H1 (cell line): ENCODE measurements at regions not wholly inside any gene's neighbourhood (a gene's known extent, or its start where the extent isn't known, plus 50 kb on each side); places are given as distances from the start of the nearest gene placed in this dataset.

Experiments used
- CTCF ChIA-PET: fragments of 300-600 bp; sonication (Branson Sonifier 250); formaldehyde crosslinking; loops from one replicate; lab custom pipeline; 2021; ENCODE audit not compliant: partially characterized antibody; lab: Charles Lee
- POLR2A ChIA-PET: fragments of 300-600 bp; sonication (Branson Sonifier 250); formaldehyde crosslinking; loops from one replicate; lab custom pipeline; 2021; ENCODE audit warnings: inconsistent platforms; ENCODE audit not compliant: partially characterized antibody; lab: Charles Lee
- DNase-seq, 2 experiments: peaks; one replicate each; pipeline versions ENCODE4 v3.0.0 to v3.0.0-alpha.2; 2010 to 2022; ENCODE audit warnings: low spot score in 2 of 2, low read depth in 1 of 2, mixed read lengths in 1 of 2
- FAIRE-seq: peaks from 2 replicates; lab custom pipeline; 2011; peaks lifted over from hg19 to GRCh38; lab: Jason Lieb, UNC
- H2AFZ ChIP-seq: 2 replicates; pipeline ENCODE4 v1.8.1; 2012; ENCODE audit warnings: low read length, inconsistent platforms
- H2AK5ac ChIP-seq: 2 replicates; pipeline ENCODE4 v1.6.1; 2013; ENCODE audit warnings: low read depth, low read length
- H2BK120ac ChIP-seq: replicated peaks from 2 replicates; pipeline ENCODE3; 2013; ENCODE audit warnings: low read depth, low read length, inconsistent platforms
- H2BK12ac ChIP-seq: 2 replicates; pipeline ENCODE4 v1.6.1; 2013; ENCODE audit warnings: low read depth, low read length
- H2BK15ac ChIP-seq: 2 replicates; pipeline ENCODE4 v1.6.1; 2013; ENCODE audit warnings: low read length
- H2BK20ac ChIP-seq: 2 replicates; pipeline ENCODE4 v1.6.1; 2013; ENCODE audit warnings: low read length
- H2BK5ac ChIP-seq: 2 replicates; pipeline ENCODE4 v1.6.1; 2013; ENCODE audit warnings: low read depth, low read length
- H3K14ac ChIP-seq: 2 replicates; pipeline ENCODE4 v1.6.1; 2013; ENCODE audit warnings: inconsistent platforms; ENCODE audit not compliant: insufficient read length
- H3K18ac ChIP-seq: 2 replicates; pipeline ENCODE4 v1.6.1; 2013; ENCODE audit warnings: low read length; ENCODE audit errors: extremely low read depth
- H3K23ac ChIP-seq: 2 replicates; pipeline ENCODE4 v1.6.1; 2013; ENCODE audit warnings: inconsistent platforms; ENCODE audit not compliant: insufficient read length
- H3K23me2 ChIP-seq: 2 replicates; pipeline ENCODE4 v1.6.1; 2013; ENCODE audit warnings: low read depth, low read length
- H3K27ac ChIP-seq: 2 replicates; pipeline ENCODE4 v1.6.1; 2011; ENCODE audit warnings: low read depth, low read length, inconsistent platforms
- H3K27me3 ChIP-seq, 4 experiments: replicated peaks in 1 of 4; 1 replicate in 1 of 4; 2 replicates in 3 of 4; pipeline versions ENCODE4 v1.6.1 to v1.8.1; 2011 to 2013; ENCODE audit warnings: low read length in 3 of 4, mild to moderate bottlenecking in 3 of 4, inconsistent platforms in 2 of 4, mixed read lengths in 2 of 4, moderate library complexity in 1 of 4; ENCODE audit not compliant: control insufficient read depth in 3 of 4, insufficient read depth in 3 of 4; ENCODE audit errors: extremely low read depth in 1 of 4
- H3K36me3 ChIP-seq, 4 experiments: 2 replicates each; pipeline versions ENCODE4 v1.6.1 to v1.8.1; 2011 to 2013; ENCODE audit warnings: mild to moderate bottlenecking in 4 of 4, low read length in 3 of 4, moderate library complexity in 2 of 4, control low read depth in 1 of 4, inconsistent platforms in 1 of 4; ENCODE audit not compliant: insufficient read depth in 4 of 4, control insufficient read depth in 2 of 4
- H3K4ac ChIP-seq: replicated peaks from 2 replicates; pipeline ENCODE3; 2013; ENCODE audit warnings: low read length, low read depth, mixed read lengths, inconsistent platforms; ENCODE audit not compliant: insufficient read length
- H3K4me1 ChIP-seq, 4 experiments: replicated peaks in 1 of 4; 1 replicate in 1 of 4; 2 replicates in 3 of 4; pipeline versions ENCODE4 v1.6.1 to v1.8.1; 2011 to 2013; ENCODE audit warnings: low read length in 3 of 4, inconsistent platforms in 2 of 4, mixed read lengths in 1 of 4; ENCODE audit not compliant: insufficient read depth in 4 of 4, control insufficient read depth in 3 of 4
- H3K4me2 ChIP-seq, 2 experiments: 2 replicates each; pipeline versions ENCODE4 v1.6.1 to v1.8.1; 2011 to 2013; ENCODE audit warnings: low read depth in 2 of 2, low read length in 2 of 2, control low read depth in 1 of 2, inconsistent platforms in 1 of 2, mild to moderate bottlenecking in 1 of 2; ENCODE audit not compliant: insufficient read depth in 1 of 2
- H3K4me3 ChIP-seq, 4 experiments: fragments of 200-600, 300-600 bp in 1 of 4; sonication (generic), shearing (Covaris generic), sonication (Bioruptor Twin) in 1 of 4; 2 replicates each; pipeline versions ENCODE4 v1.5.1 to v1.8.1; 2011 to 2016; ENCODE audit warnings: low read length in 4 of 4, low read depth in 3 of 4, control low read depth in 2 of 4, inconsistent platforms in 2 of 4, mild to moderate bottlenecking in 2 of 4, mixed read lengths in 1 of 4, moderate library complexity in 1 of 4; ENCODE audit not compliant: insufficient read depth in 2 of 4; ENCODE audit errors: extremely low read depth in 1 of 4
- H3K56ac ChIP-seq: replicated peaks from 2 replicates; pipeline ENCODE3; 2013; ENCODE audit warnings: low read depth, mild to moderate bottlenecking, mixed read lengths, low read length, inconsistent platforms; ENCODE audit not compliant: insufficient read length
- H3K79me1 ChIP-seq: 2 replicates; pipeline ENCODE4 v1.6.1; 2013; ENCODE audit warnings: low read depth, low read length, control low read depth
- H3K79me2 ChIP-seq, 2 experiments: 2 replicates each; pipeline versions ENCODE4 v1.6.1 to v1.8.1; 2012 to 2013; ENCODE audit warnings: low read length in 2 of 2, mild to moderate bottlenecking in 2 of 2, inconsistent platforms in 1 of 2; ENCODE audit not compliant: insufficient read depth in 2 of 2, control insufficient read depth in 1 of 2
- H3K9ac ChIP-seq, 4 experiments: replicated peaks in 1 of 4; 1 replicate in 1 of 4; 2 replicates in 3 of 4; pipeline versions ENCODE4 v1.6.1 to v1.8.1; 2011 to 2013; ENCODE audit warnings: low read depth in 3 of 4, low read length in 3 of 4, control low read depth in 2 of 4, mild to moderate bottlenecking in 2 of 4, moderate library complexity in 2 of 4, inconsistent platforms in 1 of 4; ENCODE audit errors: extremely low read depth in 1 of 4
- H3K9me3 ChIP-seq, 2 experiments: 2 replicates each; pipeline versions ENCODE4 v1.6.1 to v1.8.1; 2012 to 2013; ENCODE audit warnings: mild to moderate bottlenecking in 2 of 2, moderate library complexity in 2 of 2, control low read depth in 1 of 2, inconsistent platforms in 1 of 2, low read depth in 1 of 2, low read length in 1 of 2, mixed read lengths in 1 of 2; ENCODE audit not compliant: insufficient read depth in 2 of 2
- H4K20me1 ChIP-seq, 2 experiments: replicated peaks in 1 of 2; 2 replicates each; pipeline versions ENCODE3 to v1.8.1; 2011 to 2013; ENCODE audit warnings: inconsistent platforms in 2 of 2, low read length in 2 of 2, mild to moderate bottlenecking in 1 of 2; ENCODE audit not compliant: insufficient read depth in 2 of 2, control insufficient read depth in 1 of 2
- H4K5ac ChIP-seq: 2 replicates; pipeline ENCODE4 v1.6.1; 2013; ENCODE audit warnings: low read length, low read depth, mixed read lengths, inconsistent platforms; ENCODE audit not compliant: insufficient read length
- H4K8ac ChIP-seq: 2 replicates; pipeline ENCODE4 v1.8.0; 2013; ENCODE audit warnings: mild to moderate bottlenecking, moderate library complexity, low read length, inconsistent platforms; ENCODE audit not compliant: insufficient read depth; ENCODE audit errors: extremely low read depth
- H4K91ac ChIP-seq: replicated peaks from 2 replicates; pipeline ENCODE3; 2013; ENCODE audit warnings: low read length, mixed read lengths, inconsistent platforms; ENCODE audit not compliant: insufficient read length
- BRCA1 ChIP-seq: IDR thresholded peaks from 2 replicates; pipeline ENCODE4 v1.6.1; 2012; ENCODE audit warnings: low read depth, low read length, improper control_type of control experiment
- CBX5 ChIP-seq: fragments of 300-800, 300-1000 bp; sonication (generic); IDR thresholded peaks from 2 replicates; pipeline ENCODE4 v1.7.1; 2016; ENCODE audit warnings: antibody characterized with exemption, low read length, low read depth
- CEBPB ChIP-seq: IDR thresholded peaks from 2 replicates; pipeline ENCODE4 v1.6.1; 2012; ENCODE audit warnings: low read depth, low read length
- EP300 ChIP-seq, 2 experiments: IDR thresholded peaks; 1 replicate in 1 of 2; 2 replicates in 1 of 2; pipeline ENCODE4 v1.6.1; 2011 to 2012; ENCODE audit warnings: low read depth in 2 of 2, low read length in 2 of 2, mild to moderate bottlenecking in 2 of 2, borderline replicate concordance in 1 of 2, inconsistent platforms in 1 of 2, moderate library complexity in 1 of 2
- EZH2 ChIP-seq: fragments of 200-600 bp; sonication (generic); IDR thresholded peaks from 2 replicates; pipeline ENCODE4 v1.7.1; 2012; ENCODE audit warnings: low read depth, mild to moderate bottlenecking, moderate library complexity, low read length, inconsistent platforms; ENCODE audit not compliant: severe bottlenecking
- GTF2F1 ChIP-seq: IDR thresholded peaks from 2 replicates; pipeline ENCODE4 v1.6.1; 2012; ENCODE audit warnings: low read depth, low read length, improper control_type of control experiment, borderline replicate concordance
- HDAC6 ChIP-seq: IDR thresholded peaks from one replicate; pipeline ENCODE4 v1.7.1; 2012; ENCODE audit warnings: low read depth, mild to moderate bottlenecking, inconsistent platforms, low read length, moderate library complexity
- KDM5A ChIP-seq: fragments of 200-600 bp; IDR thresholded peaks from 2 replicates; pipeline ENCODE4 v1.7.1; 2012; ENCODE audit warnings: mild to moderate bottlenecking, low read length, inconsistent platforms, mixed read lengths
- NRF1 ChIP-seq: IDR thresholded peaks from 2 replicates; pipeline ENCODE4 v1.6.1; 2011; ENCODE audit warnings: mild to moderate bottlenecking, low read depth, low read length, improper control_type of control experiment
- POLR2A ChIP-seq, 2 experiments: IDR thresholded peaks; 1 replicate in 1 of 2; 2 replicates in 1 of 2; pipeline ENCODE4 v1.6.1; 2011; ENCODE audit warnings: low read depth in 2 of 2, low read length in 2 of 2, mild to moderate bottlenecking in 2 of 2; ENCODE audit errors: control extremely low read depth in 1 of 2
- POLR2AphosphoS5 ChIP-seq: IDR thresholded peaks from 2 replicates; pipeline ENCODE4 v1.6.1; 2011; ENCODE audit warnings: low read depth, low read length
- SAP30 ChIP-seq: fragments of 300-600 bp; sonication (generic); IDR thresholded peaks from 2 replicates; pipeline ENCODE4 v1.7.1; 2012; ENCODE audit warnings: low read length, moderate library complexity, mild to moderate bottlenecking, inconsistent platforms; ENCODE audit not compliant: insufficient read depth, insufficient replicate concordance
- SIN3A ChIP-seq, 2 experiments: IDR thresholded peaks in 1 of 2; conservative IDR thresholded peaks in 1 of 2; 2 replicates each; pipeline ENCODE4 v1.6.1; 2011 to 2012; ENCODE audit warnings: low read length in 2 of 2, improper control_type of control experiment in 1 of 2, low read depth in 1 of 2, mild to moderate bottlenecking in 1 of 2
- SP4 ChIP-seq: IDR thresholded peaks from 2 replicates; pipeline ENCODE4 v1.6.1; 2012; ENCODE audit warnings: low read length, inconsistent platforms
- SRF ChIP-seq: IDR thresholded peaks from 2 replicates; pipeline ENCODE4 v1.6.1; 2011; ENCODE audit warnings: mild to moderate bottlenecking, low read depth, low read length, moderate library complexity
- TAF1 ChIP-seq: IDR thresholded peaks from 2 replicates; pipeline ENCODE4 v1.6.1; 2011; ENCODE audit warnings: mild to moderate bottlenecking, low read depth, low read length
- WGBS, 2 experiments: shearing (Covaris generic) in 1 of 2; methylation state at CpG; one replicate each; pipeline versions ENCODE4 v1.1.6 to v1.1.7; 2013 to 2015; ENCODE audit warnings: low lambda C conversion rate in 2 of 2, mixed read lengths in 2 of 2, inconsistent platforms in 1 of 2, low coverage in 1 of 2, missing lambda C conversion rate in 1 of 2; ENCODE audit not compliant: insufficient replicate concordance in 2 of 2, insufficient coverage in 1 of 2, insufficient read length in 1 of 2; ENCODE audit errors: extremely low coverage in 1 of 2, missing lambda C conversion rate in 1 of 2; 5-methylcytosine and 5-hydroxymethylcytosine counted together

GRCh38 chr14:85732031-85732430 is 202.1 kb downstream of the FLRT2 start:
- no peak overlapping the region for H3K9ac ChIP-seq
- H3K14ac ChIP-seq: no peak overlapping the region
- H2AFZ ChIP-seq: no peak overlapping the region
- H3K27me3 ChIP-seq: no peaks in the 10 kb centered on the region
- H3K27ac ChIP-seq: no peak overlapping the region
- no peak overlapping the region for H3K56ac ChIP-seq
- H3K79me1 ChIP-seq: no peaks in the 10 kb centered on the region
- no peak overlapping the region for H3K18ac ChIP-seq
- no peaks in the 10 kb centered on the region for H3K79me2 ChIP-seq
- no peaks in the 10 kb centered on the region for H3K4me1 ChIP-seq
- H3K9me3 ChIP-seq: no peaks in the 10 kb centered on the region
- 100% methylated on average over 1 of the region's 1 CpG; no CpG with 5 or more reads in 1 of the 2 experiments for WGBS, 2 experiments
- no peak overlapping the region for H4K8ac ChIP-seq
- H3K36me3 ChIP-seq: no peaks in the 10 kb centered on the region
- no peak overlapping the region for H3K4ac ChIP-seq
- no peak overlapping the region for H3K23ac ChIP-seq
- no peak overlapping the region for H3K4me2 ChIP-seq
- H4K20me1 ChIP-seq: no peaks in the 10 kb centered on the region
- H3K23me2 ChIP-seq: no peaks in the 10 kb centered on the region
- H2BK20ac ChIP-seq: no peak overlapping the region
- DNase-seq (no peak), FAIRE-seq (no peak)
- H4K91ac ChIP-seq: no peak overlapping the region
- CTCF ChIA-PET: no interaction called here
- H2BK15ac ChIP-seq: no peak overlapping the region
- no peak overlapping the region for H2BK12ac ChIP-seq
- H2BK120ac ChIP-seq: peak overlapping the region; percentile 33
- H2AK5ac ChIP-seq: no peak overlapping the region
- H3K4me3 ChIP-seq: no peak overlapping the region
- no peak overlapping the region for H4K5ac ChIP-seq
- no peak overlapping the region; the same call in 1 of the 2 replicates for H2BK5ac ChIP-seq
- POLR2A ChIA-PET: no interaction called here
- TF ChIP-seq BRCA1: no peak
- TF ChIP-seq NRF1: no peak
- no peak for TF ChIP-seq GTF2F1
- TF ChIP-seq CBX5: no peak
- TF ChIP-seq SRF: no peak
- no peak for TF ChIP-seq HDAC6
- no peak for TF ChIP-seq CEBPB
- TF ChIP-seq SIN3A (conservative IDR thresholded peaks at IDR 0.05 in 1 of 2, IDR thresholded peaks at IDR 0.05 in 1 of 2; ENCODE audit: low read depth in 1 of 2, low read length in 2 of 2): no peak
- no peak for TF ChIP-seq SAP30
- TF ChIP-seq EZH2: no peak
- TF ChIP-seq KDM5A: no peak
- TF ChIP-seq EP300 (IDR thresholded peaks at IDR 0.05; ENCODE audit: borderline replicate concordance in 1 of 2, low read depth in 2 of 2, low read length in 2 of 2): no peak
- no peak for TF ChIP-seq POLR2AphosphoS5
- TF ChIP-seq POLR2A (IDR thresholded peaks at IDR 0.05; ENCODE audit: control extremely low read depth in 1 of 2, low read depth in 2 of 2, low read length in 2 of 2): no peak
- no peak for TF ChIP-seq SP4
- TF ChIP-seq TAF1: no peak
